ENCODE measurements at regions not wholly inside any gene's neighbourhood (a gene's known extent, or its start where the extent isn't known, plus 50 kb on each side); places are given as distances from the start of the nearest gene placed in this dataset.

- DNase-seq (ENCODE audit: low read depth): peak; percentile 18
These were observed 81.6 kb upstream of the IRF2BP2 start for GRCh38 chr1:234691567-234691966.

- no peak for DNase-seq (ENCODE audit: low read depth)
These were observed 80.9 kb upstream of the IRF2BP2 start for GRCh38 chr1:234690872-234691271.

- no peak for DNase-seq (ENCODE audit: low read depth)
These were observed 79.3 kb upstream of the IRF2BP2 start for GRCh38 chr1:234689236-234689635.

- DNase-seq (ENCODE audit: low read depth): no peak
These were observed 77.0 kb upstream of the IRF2BP2 start for GRCh38 chr1:234687011-234687410.

- DNase-seq (ENCODE audit: low read depth): no peak
These were observed 76.1 kb upstream of the IRF2BP2 start for GRCh38 chr1:234686035-234686434.

GRCh38 chr1:234684856-234685255 lies 74.9 kb upstream of the IRF2BP2 start:
- peak; percentile 46 for DNase-seq (ENCODE audit: low read depth)

GRCh38 chr1:234683861-234684632 lies 74.1 kb upstream of the IRF2BP2 start:
- peak; percentile 67 for DNase-seq (ENCODE audit: low read depth)

GRCh38 chr1:234683127-234683860 lies 73.3 kb upstream of the IRF2BP2 start:
- no peak for DNase-seq (ENCODE audit: low read depth)

- DNase-seq (ENCODE audit: low read depth): no peak
These were observed 72.0 kb upstream of the IRF2BP2 start for GRCh38 chr1:234681990-234682389.

- no peak for DNase-seq (ENCODE audit: low read depth)
These were observed 71.1 kb upstream of the IRF2BP2 start for GRCh38 chr1:234681065-234681464.

- DNase-seq (ENCODE audit: low read depth): no peak
These were observed 70.4 kb upstream of the IRF2BP2 start for GRCh38 chr1:234680331-234680904.

- peak; percentile 46 for DNase-seq (ENCODE audit: low read depth)
These were observed 66.2 kb upstream of the IRF2BP2 start for GRCh38 chr1:234676103-234676594.

- DNase-seq (ENCODE audit: low read depth): no peak
These were observed 65.6 kb upstream of the IRF2BP2 start for GRCh38 chr1:234675572-234675971.

GRCh38 chr1:234675006-234675405 lies 65.0 kb upstream of the IRF2BP2 start:
- DNase-seq (ENCODE audit: low read depth): no peak

- no peak for DNase-seq (ENCODE audit: low read depth)
These were observed 64.3 kb upstream of the IRF2BP2 start for GRCh38 chr1:234674218-234674815.

- no peak for DNase-seq (ENCODE audit: low read depth)
These were observed 62.6 kb upstream of the IRF2BP2 start for GRCh38 chr1:234672349-234673135.

GRCh38 chr1:234670967-234671626 lies 61.1 kb upstream of the IRF2BP2 start:
- DNase-seq (ENCODE audit: low read depth): no peak

- no peak for DNase-seq (ENCODE audit: low read depth)
These were observed 59.5 kb upstream of the IRF2BP2 start for GRCh38 chr1:234669499-234669898.

- no peak for DNase-seq (ENCODE audit: low read depth)
These were observed 58.6 kb upstream of the IRF2BP2 start for GRCh38 chr1:234668577-234668955.

GRCh38 chr1:234667600-234668576 lies 57.9 kb upstream of the IRF2BP2 start:
- DNase-seq (ENCODE audit: low read depth): no peak

Measured in fibroblast of the conjunctiva (primary cell).